B cell (primary cell): ENCODE measurements at regions not wholly inside any gene's neighbourhood (a gene's known extent, or its start where the extent isn't known, plus 50 kb on each side); places are given as distances from the start of the nearest gene placed in this dataset.
"Not testable (repeated sequence)": the region's sequence is repeated elsewhere in the genome, so short reads cannot be mapped to it uniquely, and the experiment has no call there.

ENCODE experiments used
- ATAC-seq: fragments of 200-7000 bp; cut with Tn5 transposase; one replicate; pipeline ENCODE4 v1.10.0; 2021; ENCODE audit warnings: low read depth, mild to moderate bottlenecking, moderate number of reproducible peaks, moderate library complexity
- CTCF ChIA-PET: fragments of 350-600 bp; sonication (Branson Sonifier 250); formaldehyde crosslinking; loops from one replicate; lab custom pipeline; 2021; ENCODE audit warnings: antibody characterized with exemption, inconsistent platforms; lab: Charles Lee
- POLR2A ChIA-PET: fragments of 350-600 bp; sonication (Branson Sonifier 250); formaldehyde crosslinking; loops from one replicate; lab custom pipeline; 2021; ENCODE audit warnings: antibody characterized with exemption; lab: Charles Lee
- DNase-seq: peaks from one replicate; pipeline ENCODE4 v3.0.0; 2013
- H2AFZ ChIP-seq: 2 replicates; pipeline ENCODE4 v1.6.1; 2012; ENCODE audit warnings: mild to moderate bottlenecking, low read depth, low read length; ENCODE audit not compliant: insufficient read depth, poor library complexity, severe bottlenecking
- H3K27ac ChIP-seq, 2 donors: 1 replicate in 1 of 2; 2 replicates in 1 of 2; pipeline ENCODE4 v1.5.1; 2012 to 2013; ENCODE audit warnings: low read length in 2 of 2, mild to moderate bottlenecking in 2 of 2, moderate library complexity in 1 of 2
- H3K27me3 ChIP-seq, 4 experiments: fragments of 200-600 bp in 1 of 4; sonication (generic) in 1 of 4; replicated peaks in 1 of 4; 1 replicate in 2 of 4; 2 replicates in 2 of 4; pipeline versions ENCODE4 v1.6.1 to v1.7.0; 2013 to 2016; ENCODE audit warnings: low read length in 3 of 4, mild to moderate bottlenecking in 2 of 4, mixed read lengths in 1 of 4, moderate library complexity in 1 of 4; ENCODE audit not compliant: insufficient read depth in 4 of 4, control insufficient read depth in 3 of 4; ENCODE audit errors: control extremely low read depth in 1 of 4
- H3K36me3 ChIP-seq, 2 experiments: replicated peaks in 1 of 2; 1 replicate in 1 of 2; 2 replicates in 1 of 2; pipeline versions ENCODE4 v1.6.1 to v1.7.1; 2013; ENCODE audit warnings: low read length in 1 of 2; ENCODE audit not compliant: insufficient read depth in 2 of 2, control insufficient read depth in 1 of 2; ENCODE audit errors: control extremely low read depth in 1 of 2, extremely low read depth in 1 of 2
- H3K4me1 ChIP-seq, 2 donors: fragments of 200-600 bp in 1 of 2; sonication (generic) in 1 of 2; 1 replicate in 1 of 2; 2 replicates in 1 of 2; pipeline versions ENCODE4 v1.5.1 to v1.6.1; 2013 to 2017; ENCODE audit warnings: low read length in 2 of 2; ENCODE audit not compliant: control insufficient read depth in 2 of 2, insufficient read depth in 2 of 2
- H3K4me2 ChIP-seq: replicated peaks from 2 replicates; pipeline ENCODE3; 2012; ENCODE audit warnings: mild to moderate bottlenecking, low read depth, low read length; ENCODE audit not compliant: poor library complexity, severe bottlenecking
- H3K4me3 ChIP-seq, 5 experiments: fragments of 200-600 bp in 1 of 5; sonication (generic) in 1 of 5; 1 replicate in 3 of 5; 2 replicates in 2 of 5; pipeline versions ENCODE4 v1.5.1 to v1.7.0; 2011 to 2016; ENCODE audit warnings: low read length in 4 of 5, mild to moderate bottlenecking in 4 of 5, low read depth in 2 of 5, control low read depth in 1 of 5, moderate library complexity in 1 of 5; ENCODE audit not compliant: insufficient read depth in 1 of 5; ENCODE audit errors: control extremely low read depth in 1 of 5, extremely low read depth in 1 of 5
- H3K79me2 ChIP-seq: fragments of 200-600 bp; sonication (generic); one replicate; pipeline ENCODE4 v1.6.0; 2016; ENCODE audit warnings: low read length; ENCODE audit not compliant: control insufficient read depth, insufficient read depth
- H3K9ac ChIP-seq: fragments of 200-600 bp; sonication (generic); 2 replicates; pipeline ENCODE4 v1.6.1; 2017; ENCODE audit warnings: mild to moderate bottlenecking, low read length, moderate library complexity
- H3K9me3 ChIP-seq, 3 donors: one replicate each; pipeline versions ENCODE4 v1.6.1 to v1.7.1; 2013; ENCODE audit warnings: low read length in 2 of 3; ENCODE audit not compliant: control insufficient read depth in 2 of 3, insufficient read depth in 1 of 3; ENCODE audit errors: control extremely low read depth in 1 of 3
- H4K20me1 ChIP-seq: 2 replicates; pipeline ENCODE4 v1.6.0; 2012; ENCODE audit warnings: mild to moderate bottlenecking, low read length; ENCODE audit not compliant: insufficient read depth, control insufficient read depth, poor library complexity, severe bottlenecking
- H3K27ac Mint-ChIP-seq: one replicate; pipeline ENCODE4 v1.8.0; 2021; ENCODE audit warnings: mixed read lengths
- H3K27me3 Mint-ChIP-seq: one replicate; pipeline ENCODE4 v1.8.0; 2021; ENCODE audit warnings: mixed read lengths
- H3K4me1 Mint-ChIP-seq: one replicate; pipeline ENCODE4 v1.8.0; 2021; ENCODE audit warnings: mixed read lengths
- H3K4me3 Mint-ChIP-seq: one replicate; pipeline ENCODE4 v1.8.0; 2021; ENCODE audit warnings: mixed read lengths
- H3K9me3 Mint-ChIP-seq: one replicate; pipeline ENCODE4 v1.8.0; 2022; ENCODE audit warnings: mixed read lengths; ENCODE audit not compliant: insufficient read depth
- CTCF ChIP-seq: fragments of 200-600 bp; IDR thresholded peaks from one replicate; pipeline ENCODE4 v1.8.0; 2022; ENCODE audit warnings: antibody characterized with exemption, mild to moderate bottlenecking
- EZH2 ChIP-seq: IDR thresholded peaks from 2 replicates; pipeline ENCODE4 v1.6.1; 2012; ENCODE audit warnings: borderline replicate concordance, low read depth, mild to moderate bottlenecking, moderate library complexity, low read length; ENCODE audit not compliant: insufficient read depth, poor library complexity, severe bottlenecking
- WGBS: methylation state at CpG from one replicate; pipeline ENCODE4 v1.1.5; 2013; ENCODE audit warnings: missing lambda C conversion rate; ENCODE audit not compliant: insufficient coverage; 5-methylcytosine and 5-hydroxymethylcytosine counted together
- intact Hi-C: fragments of 100-400 bp; cut with micrococcal nuclease; formaldehyde crosslinking; loops from one replicate; pipeline ENCODE4 v1.10.0; 2022

GRCh38 chr15:70587896-70588567 lies 175.3 kb downstream of the UACA start:
- TF ChIP-seq CTCF, result no peak
- TF ChIP-seq EZH2, result no peak

GRCh38 chr15:70587012-70587634 lies 176.2 kb downstream of the UACA start:
- H3K27ac Mint-ChIP-seq, ATAC-seq, H3K4me1 ChIP-seq, H3K79me2 ChIP-seq, H3K9me3 Mint-ChIP-seq, H4K20me1 ChIP-seq, H3K9ac ChIP-seq, H3K27ac ChIP-seq, DNase-seq, H3K4me3 ChIP-seq, CTCF ChIA-PET, POLR2A ChIA-PET, H3K36me3 ChIP-seq, H3K4me3 Mint-ChIP-seq, H2AFZ ChIP-seq, H3K4me2 ChIP-seq, H3K4me1 Mint-ChIP-seq: not testable (repeated sequence)
- Histone ChIP-seq H3K9me3 (peaks cover 0 to 10% (median 0%) of the 10 kb centered on the region in 3 donors), H3K27me3 (peaks cover 0 to 32% (median 12%) of the 10 kb centered on the region in 4 experiments)
- intact Hi-C loops, result loop anchor here (10.0 kb wide), 1 partner anchor 1112 kb away; no protein-coding TSS in a partner anchor
- 96% methylated on average over 33 of the region's 40 CpGs for WGBS
- H3K27me3 Mint-ChIP-seq, result peaks cover 61% of the 10 kb centered on the region

More at GRCh38 chr15:70587896-70588567, 175.3 kb downstream of the UACA start:
- no peak overlapping the region for H3K27ac Mint-ChIP-seq
- no peaks in the 10 kb centered on the region for H4K20me1 ChIP-seq
- WGBS, result 86% methylated on average over 8 of the region's 10 CpGs
- DNase-seq (no peak), ATAC-seq (no peak)
- no peak overlapping the region for H3K4me3 Mint-ChIP-seq
- intact Hi-C loops, result loop anchor here (10.0 kb wide), 1 partner anchor 1113 kb away; no protein-coding TSS in a partner anchor
- H3K36me3 ChIP-seq, result no peaks in the 10 kb centered on the region
- H3K79me2 ChIP-seq, result no peaks in the 10 kb centered on the region
- H3K4me1 ChIP-seq, result peaks cover 0 to 8% of the 10 kb centered on the region in 2 donors
- no peak overlapping the region for H3K4me2 ChIP-seq
- ChIA-PET CTCF (no interaction called here), POLR2A (no interaction called here)
- no peak overlapping the region for H3K27ac ChIP-seq
- H3K27me3 Mint-ChIP-seq, result peaks cover 66% of the 10 kb centered on the region
- H3K9me3 Mint-ChIP-seq, result peaks cover 5% of the 10 kb centered on the region
- H3K4me1 Mint-ChIP-seq, result peaks cover 8% of the 10 kb centered on the region
- peaks cover 0 to 30% (median 12%) of the 10 kb centered on the region in 4 experiments for H3K27me3 ChIP-seq
- no peak overlapping the region for H3K9ac ChIP-seq
- H2AFZ ChIP-seq, result no peak overlapping the region
- H3K4me3 ChIP-seq, result no peak overlapping the region
- H3K9me3 ChIP-seq, result peaks cover 0 to 15% (median 0%) of the 10 kb centered on the region in 3 donors
